Retinal pigment epithelial cell (primary cell): ENCODE measurements at regions not wholly inside any gene's neighbourhood (a gene's known extent, or its start where the extent isn't known, plus 50 kb on each side); places are given as distances from the start of the nearest gene placed in this dataset.
A peak's percentile ranks its signal among the peaks of the same experiment; 100 is the strongest.

Source experiments
- DNase-seq: peaks from one replicate; pipeline ENCODE4 v3.0.0-alpha.2; 2010; ENCODE audit warnings: low read depth
- H3K4me3 ChIP-seq: 2 replicates; pipeline ENCODE4 v1.5.1; 2011; ENCODE audit warnings: mild to moderate bottlenecking, low read length, control low read depth, moderate library complexity
- CTCF ChIP-seq: conservative IDR thresholded peaks from 2 replicates; pipeline ENCODE4 v1.5.1; 2011; ENCODE audit warnings: low read depth, low read length, control low read depth, inconsistent platforms

- TF ChIP-seq CTCF, result no peak
- no peak for DNase-seq
Measured at GRCh38 chr5:109476292-109476691, 66.5 kb upstream of the PJA2 start.

GRCh38 chr5:109469896-109470662 lies 60.3 kb upstream of the PJA2 start:
- H3K4me3 ChIP-seq, result no peak overlapping the region
- DNase-seq, result no peak
- TF ChIP-seq CTCF, result no peak

More at GRCh38 chr5:109476292-109476691, 66.5 kb upstream of the PJA2 start:
- no peak overlapping the region for H3K4me3 ChIP-seq

GRCh38 chr5:109468737-109469420 lies 59.1 kb upstream of the PJA2 start:
- DNase-seq, result peak; percentile 75
- TF ChIP-seq CTCF, result peak; percentile 81
- H3K4me3 ChIP-seq, result no peak overlapping the region

- DNase-seq, result no peak
- H3K4me3 ChIP-seq, result no peak overlapping the region
- no peak for TF ChIP-seq CTCF
Measured at GRCh38 chr5:109468288-109468676, 58.5 kb upstream of the PJA2 start.

GRCh38 chr5:109467058-109467457 lies 57.3 kb upstream of the PJA2 start:
- DNase-seq, result no peak
- TF ChIP-seq CTCF, result no peak

More at GRCh38 chr5:109467058-109467457, 57.3 kb upstream of the PJA2 start:
- no peak overlapping the region for H3K4me3 ChIP-seq
